ENCODE measurements at regions not wholly inside any gene's neighbourhood (a gene's known extent, or its start where the extent isn't known, plus 50 kb on each side); places are given as distances from the start of the nearest gene placed in this dataset.
"Not testable (repeated sequence)": the region's sequence is repeated elsewhere in the genome, so short reads cannot be mapped to it uniquely, and the experiment has no call there.

- Histone ChIP-seq H3K27me3 (ENCODE audit: insufficient read depth, low read length) (no peaks in the 10 kb centered on the region), H3K36me3 (ENCODE audit: insufficient read depth, low read depth, low read length) (no peaks in the 10 kb centered on the region), H3K9me3 (ENCODE audit: insufficient read depth, low read depth, low read length) (no peaks in the 10 kb centered on the region), H3K4me1 (ENCODE audit: insufficient read depth, low read length) (no peaks in the 10 kb centered on the region; the same call in 1 of the 2 replicates), H3K9ac (ENCODE audit: low read depth, low read length) (no peak overlapping the region), H3K4me3 (ENCODE audit: low read length) (no peak overlapping the region), H3K27ac (ENCODE audit: low read length) (no peak overlapping the region)
Measured at GRCh38 chr4:81722290-81722851, 250.7 kb upstream of the RASGEF1B start.

GRCh38 chr4:81715757-81716156 lies 244.1 kb upstream of the RASGEF1B start:
- Histone ChIP-seq H3K9ac (ENCODE audit: low read depth, low read length) (no peak overlapping the region), H3K9me3 (ENCODE audit: insufficient read depth, low read depth, low read length) (no peaks in the 10 kb centered on the region), H3K27me3 (ENCODE audit: insufficient read depth, low read length) (no peaks in the 10 kb centered on the region), H3K36me3 (ENCODE audit: insufficient read depth, low read depth, low read length) (no peaks in the 10 kb centered on the region), H3K4me3 (ENCODE audit: low read length) (no peak overlapping the region), H3K4me1 (ENCODE audit: insufficient read depth, low read length) (peaks cover 5% of the 10 kb centered on the region; the same call in 1 of the 2 replicates), H3K27ac (ENCODE audit: low read length) (no peak overlapping the region)

- not testable (repeated sequence) for H3K9ac ChIP-seq (ENCODE audit: low read depth, low read length); H3K4me3 ChIP-seq (ENCODE audit: low read length); H3K4me1 ChIP-seq (ENCODE audit: insufficient read depth, low read length); H3K27me3 ChIP-seq (ENCODE audit: insufficient read depth, low read length); H3K36me3 ChIP-seq (ENCODE audit: insufficient read depth, low read depth, low read length); H3K27ac ChIP-seq (ENCODE audit: low read length); H3K9me3 ChIP-seq (ENCODE audit: insufficient read depth, low read depth, low read length)
Measured at GRCh38 chr4:81715357-81715756, 243.7 kb upstream of the RASGEF1B start.

- Histone ChIP-seq H3K4me3 (ENCODE audit: low read length) (no peak overlapping the region), H3K36me3 (ENCODE audit: insufficient read depth, low read depth, low read length) (no peaks in the 10 kb centered on the region), H3K27ac (ENCODE audit: low read length) (no peak overlapping the region), H3K4me1 (ENCODE audit: insufficient read depth, low read length) (peaks cover 5% of the 10 kb centered on the region; the same call in 1 of the 2 replicates), H3K27me3 (ENCODE audit: insufficient read depth, low read length) (no peaks in the 10 kb centered on the region), H3K9ac (ENCODE audit: low read depth, low read length) (no peak overlapping the region), H3K9me3 (ENCODE audit: insufficient read depth, low read depth, low read length) (no peaks in the 10 kb centered on the region)
Measured at GRCh38 chr4:81714291-81714690, 242.6 kb upstream of the RASGEF1B start.

GRCh38 chr4:81712714-81713113 lies 241.0 kb upstream of the RASGEF1B start:
- Histone ChIP-seq H3K9me3 (ENCODE audit: insufficient read depth, low read depth, low read length) (no peaks in the 10 kb centered on the region), H3K27ac (ENCODE audit: low read length) (no peak overlapping the region), H3K36me3 (ENCODE audit: insufficient read depth, low read depth, low read length) (no peaks in the 10 kb centered on the region), H3K4me3 (ENCODE audit: low read length) (no peak overlapping the region), H3K9ac (ENCODE audit: low read depth, low read length) (no peak overlapping the region), H3K4me1 (ENCODE audit: insufficient read depth, low read length) (peaks cover 5% of the 10 kb centered on the region; the same call in 1 of the 2 replicates), H3K27me3 (ENCODE audit: insufficient read depth, low read length) (no peaks in the 10 kb centered on the region)

- no peaks in the 10 kb centered on the region for H3K36me3 ChIP-seq (ENCODE audit: insufficient read depth, low read depth, low read length)
- H3K27ac ChIP-seq (ENCODE audit: low read length) = no peak overlapping the region
- no peaks in the 10 kb centered on the region for H3K27me3 ChIP-seq (ENCODE audit: insufficient read depth, low read length)
- no peak overlapping the region for H3K9ac ChIP-seq (ENCODE audit: low read depth, low read length)
- no peaks in the 10 kb centered on the region for H3K9me3 ChIP-seq (ENCODE audit: insufficient read depth, low read depth, low read length)
- H3K4me3 ChIP-seq (ENCODE audit: low read length) = no peak overlapping the region
- no peaks in the 10 kb centered on the region for H3K4me1 ChIP-seq (ENCODE audit: insufficient read depth, low read length)
Measured at GRCh38 chr4:81704461-81704860, 232.8 kb upstream of the RASGEF1B start.

- H3K27ac ChIP-seq (ENCODE audit: low read length) = no peak overlapping the region
- H3K9ac ChIP-seq (ENCODE audit: low read depth, low read length) = no peak overlapping the region
- H3K4me1 ChIP-seq (ENCODE audit: insufficient read depth, low read length) = no peaks in the 10 kb centered on the region
- H3K4me3 ChIP-seq (ENCODE audit: low read length) = no peak overlapping the region
- no peaks in the 10 kb centered on the region for H3K36me3 ChIP-seq (ENCODE audit: insufficient read depth, low read depth, low read length)
- H3K9me3 ChIP-seq (ENCODE audit: insufficient read depth, low read depth, low read length) = no peaks in the 10 kb centered on the region
- H3K27me3 ChIP-seq (ENCODE audit: insufficient read depth, low read length) = no peaks in the 10 kb centered on the region
Measured at GRCh38 chr4:81700189-81700588, 228.5 kb upstream of the RASGEF1B start.

- H3K36me3 ChIP-seq (ENCODE audit: insufficient read depth, low read depth, low read length) = no peaks in the 10 kb centered on the region
- no peaks in the 10 kb centered on the region for H3K9me3 ChIP-seq (ENCODE audit: insufficient read depth, low read depth, low read length)
- no peak overlapping the region for H3K27ac ChIP-seq (ENCODE audit: low read length)
- H3K4me3 ChIP-seq (ENCODE audit: low read length) = no peak overlapping the region
- H3K9ac ChIP-seq (ENCODE audit: low read depth, low read length) = no peak overlapping the region
- no peaks in the 10 kb centered on the region for H3K4me1 ChIP-seq (ENCODE audit: insufficient read depth, low read length)
- no peaks in the 10 kb centered on the region for H3K27me3 ChIP-seq (ENCODE audit: insufficient read depth, low read length)
Measured at GRCh38 chr4:81698538-81699296, 227.0 kb upstream of the RASGEF1B start.

- Histone ChIP-seq H3K27ac (ENCODE audit: low read length) (no peak overlapping the region), H3K27me3 (ENCODE audit: insufficient read depth, low read length) (no peaks in the 10 kb centered on the region), H3K9me3 (ENCODE audit: insufficient read depth, low read depth, low read length) (no peaks in the 10 kb centered on the region), H3K36me3 (ENCODE audit: insufficient read depth, low read depth, low read length) (no peaks in the 10 kb centered on the region), H3K4me3 (ENCODE audit: low read length) (no peak overlapping the region), H3K4me1 (ENCODE audit: insufficient read depth, low read length) (no peaks in the 10 kb centered on the region), H3K9ac (ENCODE audit: low read depth, low read length) (no peak overlapping the region)
Measured at GRCh38 chr4:81694176-81694913, 222.6 kb upstream of the RASGEF1B start.

GRCh38 chr4:81690871-81691270 lies 219.2 kb upstream of the RASGEF1B start:
- no peak overlapping the region for H3K9ac ChIP-seq (ENCODE audit: low read depth, low read length)
- H3K4me1 ChIP-seq (ENCODE audit: insufficient read depth, low read length) = no peaks in the 10 kb centered on the region
- H3K36me3 ChIP-seq (ENCODE audit: insufficient read depth, low read depth, low read length) = no peaks in the 10 kb centered on the region
- H3K9me3 ChIP-seq (ENCODE audit: insufficient read depth, low read depth, low read length) = no peaks in the 10 kb centered on the region; the same call in 1 of the 2 replicates
- no peaks in the 10 kb centered on the region for H3K27me3 ChIP-seq (ENCODE audit: insufficient read depth, low read length)
- no peak overlapping the region for H3K27ac ChIP-seq (ENCODE audit: low read length)
- no peak overlapping the region for H3K4me3 ChIP-seq (ENCODE audit: low read length)

GRCh38 chr4:81688085-81688484 lies 216.4 kb upstream of the RASGEF1B start:
- no peak overlapping the region for H3K4me3 ChIP-seq (ENCODE audit: low read length)
- no peaks in the 10 kb centered on the region for H3K4me1 ChIP-seq (ENCODE audit: insufficient read depth, low read length)
- H3K27me3 ChIP-seq (ENCODE audit: insufficient read depth, low read length) = no peaks in the 10 kb centered on the region
- no peaks in the 10 kb centered on the region for H3K36me3 ChIP-seq (ENCODE audit: insufficient read depth, low read depth, low read length)
- H3K27ac ChIP-seq (ENCODE audit: low read length) = no peak overlapping the region
- no peaks in the 10 kb centered on the region; the same call in 1 of the 2 replicates for H3K9me3 ChIP-seq (ENCODE audit: insufficient read depth, low read depth, low read length)
- no peak overlapping the region for H3K9ac ChIP-seq (ENCODE audit: low read depth, low read length)

- no peak overlapping the region for H3K9ac ChIP-seq (ENCODE audit: low read depth, low read length)
- H3K27ac ChIP-seq (ENCODE audit: low read length) = no peak overlapping the region
- peaks cover 5% of the 10 kb centered on the region; the same call in 1 of the 2 replicates for H3K4me1 ChIP-seq (ENCODE audit: insufficient read depth, low read length)
- H3K36me3 ChIP-seq (ENCODE audit: insufficient read depth, low read depth, low read length) = no peaks in the 10 kb centered on the region
- no peaks in the 10 kb centered on the region for H3K27me3 ChIP-seq (ENCODE audit: insufficient read depth, low read length)
- H3K9me3 ChIP-seq (ENCODE audit: insufficient read depth, low read depth, low read length) = no peaks in the 10 kb centered on the region; the same call in 1 of the 2 replicates
- no peak overlapping the region for H3K4me3 ChIP-seq (ENCODE audit: low read length)
Measured at GRCh38 chr4:81687471-81687870, 215.8 kb upstream of the RASGEF1B start.

Measured in iPS-20b (cell line).